HCT116 (cell line): ENCODE measurements at regions not wholly inside any gene's neighbourhood (a gene's known extent, or its start where the extent isn't known, plus 50 kb on each side); places are given as distances from the start of the nearest gene placed in this dataset.

ENCODE experiments used
- JUND ChIP-seq: IDR thresholded peaks from 2 replicates; pipeline ENCODE4 v1.6.1; 2012
- POLR2A ChIP-seq: IDR thresholded peaks from 2 replicates; pipeline ENCODE4 v1.7.0; 2011; ENCODE audit warnings: borderline replicate concordance; ENCODE audit not compliant: insufficient read depth, insufficient read length; ENCODE audit errors: extremely low read depth
- RAD21 ChIP-seq: IDR thresholded peaks from 2 replicates; pipeline ENCODE4 v1.6.1; 2012; ENCODE audit warnings: low read depth, mild to moderate bottlenecking
- TCF7L2 ChIP-seq: IDR thresholded peaks from 2 replicates; pipeline ENCODE4 v1.7.0; 2011; ENCODE audit warnings: borderline replicate concordance, inconsistent platforms; ENCODE audit not compliant: insufficient read depth, insufficient read length; ENCODE audit errors: extremely low read depth
- ZFX ChIP-seq: fragments of 450-650 bp; IDR thresholded peaks from 2 replicates; pipeline ENCODE4 v1.6.1; 2017
- TF ChIP-seq, protein P1 (sequence below): IDR thresholded peaks from 2 replicates; pipeline ENCODE4 v1.6.1; 2012; ENCODE audit warnings: low read depth
- TF ChIP-seq, protein P2 (sequence below): IDR thresholded peaks from 2 replicates; pipeline ENCODE4 v1.6.1; 2011; ENCODE audit warnings: mild to moderate bottlenecking, low read length, moderate library complexity; ENCODE audit not compliant: insufficient replicate concordance; ENCODE audit errors: extremely low read depth
- TF ChIP-seq, protein P3 (sequence below), 3 experiments: fragments of 200-600 bp in 1 of 3; sonication (generic) in 1 of 3; IDR thresholded peaks in 2 of 3; conservative IDR thresholded peaks in 1 of 3; 2 replicates each; pipeline ENCODE4 v1.5.1; 2012 to 2017; ENCODE audit warnings: low read depth in 2 of 3, low read length in 2 of 3, antibody characterized with exemption in 1 of 3, borderline replicate concordance in 1 of 3, control low read depth in 1 of 3, mild to moderate bottlenecking in 1 of 3, mixed read lengths in 1 of 3, mixed run types in 1 of 3, moderate library complexity in 1 of 3; ENCODE audit not compliant: insufficient read depth in 1 of 3

DNA sequence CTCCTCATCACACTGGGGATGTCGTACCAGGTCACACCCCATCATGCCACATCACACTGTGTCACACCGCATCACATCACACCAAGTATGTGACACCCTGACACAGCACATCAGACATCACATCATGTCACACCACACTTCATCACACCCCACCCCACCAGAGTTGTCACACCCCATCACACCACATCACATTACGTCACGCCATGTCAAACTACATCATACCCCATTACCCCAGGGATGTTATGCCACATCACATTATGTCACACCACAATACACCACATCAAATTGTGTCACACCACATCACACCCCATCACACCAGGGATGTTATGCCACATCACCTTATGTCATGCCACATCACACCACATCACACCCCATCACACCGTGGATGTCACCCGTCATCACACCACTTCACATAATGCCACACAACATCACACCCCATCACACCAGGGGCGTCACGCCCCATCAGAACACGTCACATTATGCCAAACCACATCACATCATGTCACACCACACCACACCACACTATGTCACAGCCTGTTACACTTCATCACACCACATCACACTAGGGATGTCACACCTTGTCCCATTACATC lies 133.6 kb downstream of the TMEM121 start (continued):
- TF ChIP-seq, protein P1, sequence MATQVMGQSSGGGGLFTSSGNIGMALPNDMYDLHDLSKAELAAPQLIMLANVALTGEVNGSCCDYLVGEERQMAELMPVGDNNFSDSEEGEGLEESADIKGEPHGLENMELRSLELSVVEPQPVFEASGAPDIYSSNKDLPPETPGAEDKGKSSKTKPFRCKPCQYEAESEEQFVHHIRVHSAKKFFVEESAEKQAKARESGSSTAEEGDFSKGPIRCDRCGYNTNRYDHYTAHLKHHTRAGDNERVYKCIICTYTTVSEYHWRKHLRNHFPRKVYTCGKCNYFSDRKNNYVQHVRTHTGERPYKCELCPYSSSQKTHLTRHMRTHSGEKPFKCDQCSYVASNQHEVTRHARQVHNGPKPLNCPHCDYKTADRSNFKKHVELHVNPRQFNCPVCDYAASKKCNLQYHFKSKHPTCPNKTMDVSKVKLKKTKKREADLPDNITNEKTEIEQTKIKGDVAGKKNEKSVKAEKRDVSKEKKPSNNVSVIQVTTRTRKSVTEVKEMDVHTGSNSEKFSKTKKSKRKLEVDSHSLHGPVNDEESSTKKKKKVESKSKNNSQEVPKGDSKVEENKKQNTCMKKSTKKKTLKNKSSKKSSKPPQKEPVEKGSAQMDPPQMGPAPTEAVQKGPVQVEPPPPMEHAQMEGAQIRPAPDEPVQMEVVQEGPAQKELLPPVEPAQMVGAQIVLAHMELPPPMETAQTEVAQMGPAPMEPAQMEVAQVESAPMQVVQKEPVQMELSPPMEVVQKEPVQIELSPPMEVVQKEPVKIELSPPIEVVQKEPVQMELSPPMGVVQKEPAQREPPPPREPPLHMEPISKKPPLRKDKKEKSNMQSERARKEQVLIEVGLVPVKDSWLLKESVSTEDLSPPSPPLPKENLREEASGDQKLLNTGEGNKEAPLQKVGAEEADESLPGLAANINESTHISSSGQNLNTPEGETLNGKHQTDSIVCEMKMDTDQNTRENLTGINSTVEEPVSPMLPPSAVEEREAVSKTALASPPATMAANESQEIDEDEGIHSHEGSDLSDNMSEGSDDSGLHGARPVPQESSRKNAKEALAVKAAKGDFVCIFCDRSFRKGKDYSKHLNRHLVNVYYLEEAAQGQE: no peak
- TF ChIP-seq TCF7L2: no peak
- TF ChIP-seq, protein P2, sequence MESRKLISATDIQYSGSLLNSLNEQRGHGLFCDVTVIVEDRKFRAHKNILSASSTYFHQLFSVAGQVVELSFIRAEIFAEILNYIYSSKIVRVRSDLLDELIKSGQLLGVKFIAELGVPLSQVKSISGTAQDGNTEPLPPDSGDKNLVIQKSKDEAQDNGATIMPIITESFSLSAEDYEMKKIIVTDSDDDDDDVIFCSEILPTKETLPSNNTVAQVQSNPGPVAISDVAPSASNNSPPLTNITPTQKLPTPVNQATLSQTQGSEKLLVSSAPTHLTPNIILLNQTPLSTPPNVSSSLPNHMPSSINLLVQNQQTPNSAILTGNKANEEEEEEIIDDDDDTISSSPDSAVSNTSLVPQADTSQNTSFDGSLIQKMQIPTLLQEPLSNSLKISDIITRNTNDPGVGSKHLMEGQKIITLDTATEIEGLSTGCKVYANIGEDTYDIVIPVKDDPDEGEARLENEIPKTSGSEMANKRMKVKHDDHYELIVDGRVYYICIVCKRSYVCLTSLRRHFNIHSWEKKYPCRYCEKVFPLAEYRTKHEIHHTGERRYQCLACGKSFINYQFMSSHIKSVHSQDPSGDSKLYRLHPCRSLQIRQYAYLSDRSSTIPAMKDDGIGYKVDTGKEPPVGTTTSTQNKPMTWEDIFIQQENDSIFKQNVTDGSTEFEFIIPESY: no peak
- no peak for TF ChIP-seq ZFX
- TF ChIP-seq JUND: no peak
- no peak for TF ChIP-seq POLR2A
- TF ChIP-seq, protein P3, sequence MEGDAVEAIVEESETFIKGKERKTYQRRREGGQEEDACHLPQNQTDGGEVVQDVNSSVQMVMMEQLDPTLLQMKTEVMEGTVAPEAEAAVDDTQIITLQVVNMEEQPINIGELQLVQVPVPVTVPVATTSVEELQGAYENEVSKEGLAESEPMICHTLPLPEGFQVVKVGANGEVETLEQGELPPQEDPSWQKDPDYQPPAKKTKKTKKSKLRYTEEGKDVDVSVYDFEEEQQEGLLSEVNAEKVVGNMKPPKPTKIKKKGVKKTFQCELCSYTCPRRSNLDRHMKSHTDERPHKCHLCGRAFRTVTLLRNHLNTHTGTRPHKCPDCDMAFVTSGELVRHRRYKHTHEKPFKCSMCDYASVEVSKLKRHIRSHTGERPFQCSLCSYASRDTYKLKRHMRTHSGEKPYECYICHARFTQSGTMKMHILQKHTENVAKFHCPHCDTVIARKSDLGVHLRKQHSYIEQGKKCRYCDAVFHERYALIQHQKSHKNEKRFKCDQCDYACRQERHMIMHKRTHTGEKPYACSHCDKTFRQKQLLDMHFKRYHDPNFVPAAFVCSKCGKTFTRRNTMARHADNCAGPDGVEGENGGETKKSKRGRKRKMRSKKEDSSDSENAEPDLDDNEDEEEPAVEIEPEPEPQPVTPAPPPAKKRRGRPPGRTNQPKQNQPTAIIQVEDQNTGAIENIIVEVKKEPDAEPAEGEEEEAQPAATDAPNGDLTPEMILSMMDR (IDR thresholded peaks at IDR 0.05 in 2 of 3, conservative IDR thresholded peaks at IDR 0.05 in 1 of 3; ENCODE audit: borderline replicate concordance in 1 of 3, insufficient read depth in 1 of 3, low read depth in 2 of 3, low read length in 2 of 3): no peak
- no peak for TF ChIP-seq RAD21
- TF ChIP-seq, all 23 proteins: peak for 0
